Upper lobe of left lung (tissue), 6 donors: ENCODE measurements at regions not wholly inside any gene's neighbourhood (a gene's known extent, or its start where the extent isn't known, plus 50 kb on each side); places are given as distances from the start of the nearest gene placed in this dataset.
A peak's percentile ranks its signal among the peaks of the same experiment; 100 is the strongest.

Experiments used
- ATAC-seq, 2 donors: fragments of 200-7000 bp; cut with Tn5 transposase; one replicate each; pipeline ENCODE4 v1.9.1; 2022; ENCODE audit warnings: mild to moderate bottlenecking in 2 of 2, moderate library complexity in 2 of 2; ENCODE audit not compliant: low FRiP score in 2 of 2
- DNase-seq, 2 donors: peaks; one replicate each; pipeline ENCODE4 v3.0.0-alpha.2; 2019 to 2020
- H3K27ac ChIP-seq, 4 donors: fragments of 200-600 bp; sonication (generic); one replicate each; pipeline ENCODE4 v1.5.1; 2016 to 2019
- H3K27me3 ChIP-seq, 4 donors: fragments of 200-600 bp; sonication (generic); one replicate each; pipeline ENCODE4 v1.5.1; 2017 to 2019
- H3K36me3 ChIP-seq, 4 donors: fragments of 200-600 bp; sonication (generic); one replicate each; pipeline ENCODE4 v1.5.1; 2016 to 2019
- H3K4me1 ChIP-seq, 4 donors: fragments of 200-600 bp; sonication (generic); one replicate each; pipeline ENCODE4 v1.5.1; 2018 to 2019
- H3K4me3 ChIP-seq, 4 donors: fragments of 200-600 bp; sonication (generic); one replicate each; pipeline ENCODE4 v1.5.1; 2017 to 2019; ENCODE audit warnings: mild to moderate bottlenecking in 2 of 4, moderate library complexity in 1 of 4
- H3K9me3 ChIP-seq, 4 donors: fragments of 200-600 bp; sonication (generic); one replicate each; pipeline ENCODE4 v1.5.1; 2018 to 2019
- EP300 ChIP-seq, 4 donors: sonication (generic); formaldehyde crosslinking; IDR thresholded peaks; one replicate each; pipeline ENCODE4 v1.5.1; 2017; ENCODE audit warnings: antibody characterized with exemption in 4 of 4, control low read depth in 2 of 4
- POLR2A ChIP-seq, 4 donors: fragments of 450-650 bp; IDR thresholded peaks; one replicate each; pipeline ENCODE4 v1.5.1; 2016 to 2017; ENCODE audit warnings: antibody characterized with exemption in 4 of 4, mild to moderate bottlenecking in 2 of 4
- POLR2AphosphoS5 ChIP-seq, 2 donors: sonication (generic); formaldehyde crosslinking; IDR thresholded peaks; one replicate each; pipeline ENCODE4 v1.5.1; 2017; ENCODE audit warnings: antibody characterized with exemption in 2 of 2
- WGBS, 2 donors: methylation state at CpG; one replicate each; pipeline ENCODE4 v1.1.5; 2017 to 2018; 5-methylcytosine and 5-hydroxymethylcytosine counted together
- TF ChIP-seq, protein P1 (sequence below), 6 experiments: fragments of 450-650 bp in 4 of 6; fragments of 200-600 bp in 2 of 6; sonication (generic) in 2 of 6; IDR thresholded peaks; one replicate each; pipeline ENCODE4 v1.5.1; 2016 to 2019; ENCODE audit warnings: antibody characterized with exemption in 6 of 6
- donor health status: DM: no; HTN: no; CAD: no; lungs with moderate emphysema.
- donor health status: DM: no; HTN: yes; CAD: no; lungs with severe emphysema.

- 85% methylated on average over 3 of the region's 3 CpGs for WGBS, 2 donors
- no peaks in the 10 kb centered on the region for H3K27me3 ChIP-seq
- no peak overlapping the region for H3K27ac ChIP-seq
- no peak for DNase-seq
- H3K9me3 ChIP-seq: no peaks in the 10 kb centered on the region
- no peak overlapping the region for H3K4me3 ChIP-seq
- peaks cover 5 to 7% (median 6%) of the 10 kb centered on the region in 4 donors for H3K4me1 ChIP-seq
- no peak for ATAC-seq
- TF ChIP-seq, protein P1, sequence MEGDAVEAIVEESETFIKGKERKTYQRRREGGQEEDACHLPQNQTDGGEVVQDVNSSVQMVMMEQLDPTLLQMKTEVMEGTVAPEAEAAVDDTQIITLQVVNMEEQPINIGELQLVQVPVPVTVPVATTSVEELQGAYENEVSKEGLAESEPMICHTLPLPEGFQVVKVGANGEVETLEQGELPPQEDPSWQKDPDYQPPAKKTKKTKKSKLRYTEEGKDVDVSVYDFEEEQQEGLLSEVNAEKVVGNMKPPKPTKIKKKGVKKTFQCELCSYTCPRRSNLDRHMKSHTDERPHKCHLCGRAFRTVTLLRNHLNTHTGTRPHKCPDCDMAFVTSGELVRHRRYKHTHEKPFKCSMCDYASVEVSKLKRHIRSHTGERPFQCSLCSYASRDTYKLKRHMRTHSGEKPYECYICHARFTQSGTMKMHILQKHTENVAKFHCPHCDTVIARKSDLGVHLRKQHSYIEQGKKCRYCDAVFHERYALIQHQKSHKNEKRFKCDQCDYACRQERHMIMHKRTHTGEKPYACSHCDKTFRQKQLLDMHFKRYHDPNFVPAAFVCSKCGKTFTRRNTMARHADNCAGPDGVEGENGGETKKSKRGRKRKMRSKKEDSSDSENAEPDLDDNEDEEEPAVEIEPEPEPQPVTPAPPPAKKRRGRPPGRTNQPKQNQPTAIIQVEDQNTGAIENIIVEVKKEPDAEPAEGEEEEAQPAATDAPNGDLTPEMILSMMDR (IDR thresholded peaks at IDR 0.05): no peak
- TF ChIP-seq POLR2A (IDR thresholded peaks at IDR 0.05): no peak
- no peak for TF ChIP-seq POLR2AphosphoS5 (IDR thresholded peaks at IDR 0.05)
- TF ChIP-seq EP300 (IDR thresholded peaks at IDR 0.05): no peak
- no peaks in the 10 kb centered on the region for H3K36me3 ChIP-seq
Measured at GRCh38 chr12:68422159-68422558, 90.0 kb upstream of the MDM1 start.

GRCh38 chr12:68422956-68423574, 90.9 kb upstream of the MDM1 start:
- H3K4me3 ChIP-seq: no peak overlapping the region
- H3K9me3 ChIP-seq: no peaks in the 10 kb centered on the region
- WGBS, 2 donors: 60 to 61% methylated on average over 7 of the region's 7 CpGs
- no peaks in the 10 kb centered on the region for H3K36me3 ChIP-seq
- peaks cover 0 to 7% (median 0%) of the 10 kb centered on the region in 4 donors for H3K4me1 ChIP-seq
- no peak overlapping the region for H3K27ac ChIP-seq
- TF ChIP-seq POLR2AphosphoS5 (IDR thresholded peaks at IDR 0.05) (peak in 1 of 2 donors; percentile 36), EP300 (IDR thresholded peaks at IDR 0.05) (no peak)
- ATAC-seq: no peak
- H3K27me3 ChIP-seq: no peaks in the 10 kb centered on the region
- no peak for DNase-seq

GRCh38 chr12:68425998-68426397, 93.8 kb upstream of the MDM1 start:
- peak in 1 of 2 donors; percentile 71 for ATAC-seq
- Histone ChIP-seq H3K4me3 (no peak overlapping the region), H3K27ac (no peak overlapping the region), H3K9me3 (no peaks in the 10 kb centered on the region), H3K4me1 (peaks cover 0 to 7% (median 0%) of the 10 kb centered on the region in 4 donors), H3K36me3 (no peaks in the 10 kb centered on the region), H3K27me3 (no peaks in the 10 kb centered on the region)
- 79 to 80% methylated on average over 2 of the region's 2 CpGs for WGBS, 2 donors
- TF ChIP-seq, protein P1 (IDR thresholded peaks at IDR 0.05): no peak
- TF ChIP-seq POLR2AphosphoS5 (IDR thresholded peaks at IDR 0.05) (no peak), POLR2A (IDR thresholded peaks at IDR 0.05) (no peak), EP300 (IDR thresholded peaks at IDR 0.05) (no peak)
- no peak for DNase-seq

DNA sequence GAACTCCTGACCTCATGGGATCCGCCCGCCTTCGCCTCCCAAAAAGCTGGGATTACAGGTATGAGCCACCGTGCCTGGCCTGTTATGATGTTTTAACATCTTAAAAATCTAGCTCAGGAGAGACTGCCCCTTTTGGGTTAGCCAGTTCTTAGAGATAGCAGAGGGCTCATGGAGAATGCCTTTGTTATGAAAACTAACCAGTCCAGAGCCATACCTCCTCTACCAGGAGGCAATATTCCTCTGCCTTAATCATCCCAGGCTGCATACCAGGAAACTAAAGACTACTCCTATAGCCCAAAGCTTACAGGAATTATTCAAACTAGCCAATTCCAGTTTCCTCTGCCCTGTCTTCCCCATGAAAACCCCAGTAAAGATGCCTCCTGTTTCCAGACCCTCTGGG, 96.0 kb upstream of the MDM1 start:
- no peak overlapping the region for H3K4me3 ChIP-seq
- 91 to 98% methylated on average over 4 of the region's 4 CpGs for WGBS, 2 donors
- ATAC-seq: no peak

DNA sequence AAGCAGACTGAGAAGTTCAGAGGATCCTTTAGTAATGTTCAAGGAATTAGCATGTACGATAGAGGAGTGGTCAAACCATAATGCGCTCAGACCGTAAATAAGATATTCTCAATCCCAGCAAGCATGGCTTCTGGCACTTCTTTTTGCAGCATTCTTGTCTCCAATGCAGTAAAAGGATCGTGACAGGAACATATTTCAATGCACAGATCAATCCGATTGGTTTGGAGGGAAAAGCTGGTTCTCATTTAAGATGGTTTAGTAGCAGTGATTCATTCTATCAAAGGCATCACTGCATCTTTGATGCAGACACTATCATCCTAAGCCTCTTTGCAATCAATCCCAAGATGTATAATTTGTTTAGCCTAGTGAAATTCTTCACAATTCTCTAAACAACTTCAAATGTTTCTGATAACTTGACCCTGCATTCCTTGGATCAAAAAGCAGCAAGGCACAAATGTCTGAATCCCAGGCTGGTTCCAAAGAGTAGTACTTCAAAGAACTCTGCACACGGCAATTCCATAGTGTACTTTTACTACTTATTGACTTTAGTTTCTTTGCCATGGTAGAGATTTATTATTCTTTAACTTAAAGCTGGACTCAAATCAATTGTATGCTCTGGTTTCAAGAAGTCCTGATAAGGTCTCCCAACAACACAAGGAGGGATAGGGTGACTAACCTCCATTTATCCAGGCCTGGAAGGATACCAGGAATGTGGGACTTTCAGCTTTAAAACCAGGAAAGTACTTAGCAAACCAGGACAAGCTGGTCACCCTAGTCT, 96.8 kb upstream of the MDM1 start:
- Histone ChIP-seq H3K4me1 (no peaks in the 10 kb centered on the region), H3K4me3 (no peak overlapping the region), H3K9me3 (no peaks in the 10 kb centered on the region), H3K27me3 (no peaks in the 10 kb centered on the region), H3K36me3 (no peaks in the 10 kb centered on the region), H3K27ac (no peak overlapping the region)
- ATAC-seq (no peak), DNase-seq (no peak)
- TF ChIP-seq EP300 (IDR thresholded peaks at IDR 0.05) (no peak), POLR2AphosphoS5 (IDR thresholded peaks at IDR 0.05) (no peak), POLR2A (IDR thresholded peaks at IDR 0.05) (no peak)
- TF ChIP-seq, protein P1 (IDR thresholded peaks at IDR 0.05): no peak
- 80 to 85% methylated on average over 6 of the region's 6 CpGs for WGBS, 2 donors

More for the DNA sequence above, 96.0 kb upstream of the MDM1 start:
- H3K9me3 ChIP-seq: no peaks in the 10 kb centered on the region
- no peak for DNase-seq
- no peak for TF ChIP-seq POLR2A (IDR thresholded peaks at IDR 0.05)
- TF ChIP-seq POLR2AphosphoS5 (IDR thresholded peaks at IDR 0.05): no peak
- no peak for TF ChIP-seq EP300 (IDR thresholded peaks at IDR 0.05)
- TF ChIP-seq, protein P1 (IDR thresholded peaks at IDR 0.05): no peak
- no peaks in the 10 kb centered on the region for H3K36me3 ChIP-seq
- H3K27me3 ChIP-seq: no peaks in the 10 kb centered on the region
- peaks cover 0 to under 1% (median 0%) of the 10 kb centered on the region in 4 donors for H3K4me1 ChIP-seq
- no peak overlapping the region for H3K27ac ChIP-seq
